ENCODE measurements at regions not wholly inside any gene's neighbourhood (a gene's known extent, or its start where the extent isn't known, plus 50 kb on each side); places are given as distances from the start of the nearest gene placed in this dataset.

DNA sequence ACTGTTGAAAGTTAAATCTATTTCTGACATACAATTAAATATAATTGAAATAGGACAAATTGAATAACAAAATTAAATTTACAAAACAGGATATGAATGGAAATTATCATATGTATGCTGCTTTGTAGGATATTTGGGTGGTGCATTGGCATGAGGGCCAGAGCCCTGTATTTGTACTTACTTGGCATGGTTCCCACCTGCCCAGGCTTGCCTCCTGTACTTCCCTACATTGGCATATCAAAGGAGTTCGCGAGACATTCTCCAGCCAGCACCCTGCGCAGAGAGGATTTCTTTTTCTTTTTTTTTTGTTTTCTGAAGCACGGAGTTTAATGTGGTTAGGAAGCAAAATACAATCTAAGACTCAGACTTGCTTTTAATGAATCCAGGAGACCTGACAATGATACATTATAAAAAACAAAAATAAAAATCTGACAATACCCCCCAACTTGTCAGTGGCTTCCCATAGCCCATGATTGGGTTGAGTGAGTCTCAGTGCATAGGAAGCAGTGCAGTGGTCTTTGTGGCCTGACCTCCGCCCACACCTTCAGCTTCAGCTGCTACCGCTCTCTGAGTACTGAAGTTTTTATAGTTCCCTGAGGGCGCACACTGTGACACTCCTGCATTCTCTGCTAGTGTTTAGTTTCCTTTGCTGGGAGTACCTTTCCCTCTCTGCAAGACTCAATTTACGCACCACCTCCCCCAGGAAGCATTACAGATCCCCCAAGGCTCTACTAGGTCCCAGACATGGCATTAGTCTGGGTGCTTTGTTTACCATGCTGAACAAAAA lies 440.8 kb downstream of the UTRN start:
- ATAC-seq (ENCODE audit: low FRiP score in 2 of 2) (no peak), DNase-seq (no peak)
- WGBS, 2 donors, result 88 to 89% methylated on average over 8 of the region's 8 CpGs
- Histone ChIP-seq H3K27ac (no peak overlapping the region), H3K9me3 (no peaks in the 10 kb centered on the region), H3K4me1 (no peaks in the 10 kb centered on the region), H3K27me3 (no peaks in the 10 kb centered on the region), H3K36me3 (peaks cover 0 to 12% (median 0%) of the 10 kb centered on the region in 4 donors), H3K4me3 (no peak overlapping the region)
- no peak for TF ChIP-seq POLR2AphosphoS5 (IDR thresholded peaks at IDR 0.05)

GRCh38 chr6:144728804-144729203 lies 443.7 kb downstream of the UTRN start:
- peaks cover 0 to 36% (median 8%) of the 10 kb centered on the region in 4 donors for H3K36me3 ChIP-seq
- peak in 1 of 2 donors; percentile 57 for ATAC-seq (ENCODE audit: low FRiP score in 2 of 2)
- H3K4me1 ChIP-seq, result no peaks in the 10 kb centered on the region
- WGBS, 2 donors, result 76% methylated on average over 4 of the region's 4 CpGs
- DNase-seq, result no peak
- H3K9me3 ChIP-seq, result no peaks in the 10 kb centered on the region
- no peak overlapping the region for H3K4me3 ChIP-seq
- no peak overlapping the region for H3K27ac ChIP-seq
- H3K27me3 ChIP-seq, result no peaks in the 10 kb centered on the region
- TF ChIP-seq POLR2AphosphoS5 (IDR thresholded peaks at IDR 0.05) (no peak), EP300 (IDR thresholded peaks at IDR 0.05) (no peak), POLR2A (IDR thresholded peaks at IDR 0.05) (no peak)
- TF ChIP-seq, protein P1, sequence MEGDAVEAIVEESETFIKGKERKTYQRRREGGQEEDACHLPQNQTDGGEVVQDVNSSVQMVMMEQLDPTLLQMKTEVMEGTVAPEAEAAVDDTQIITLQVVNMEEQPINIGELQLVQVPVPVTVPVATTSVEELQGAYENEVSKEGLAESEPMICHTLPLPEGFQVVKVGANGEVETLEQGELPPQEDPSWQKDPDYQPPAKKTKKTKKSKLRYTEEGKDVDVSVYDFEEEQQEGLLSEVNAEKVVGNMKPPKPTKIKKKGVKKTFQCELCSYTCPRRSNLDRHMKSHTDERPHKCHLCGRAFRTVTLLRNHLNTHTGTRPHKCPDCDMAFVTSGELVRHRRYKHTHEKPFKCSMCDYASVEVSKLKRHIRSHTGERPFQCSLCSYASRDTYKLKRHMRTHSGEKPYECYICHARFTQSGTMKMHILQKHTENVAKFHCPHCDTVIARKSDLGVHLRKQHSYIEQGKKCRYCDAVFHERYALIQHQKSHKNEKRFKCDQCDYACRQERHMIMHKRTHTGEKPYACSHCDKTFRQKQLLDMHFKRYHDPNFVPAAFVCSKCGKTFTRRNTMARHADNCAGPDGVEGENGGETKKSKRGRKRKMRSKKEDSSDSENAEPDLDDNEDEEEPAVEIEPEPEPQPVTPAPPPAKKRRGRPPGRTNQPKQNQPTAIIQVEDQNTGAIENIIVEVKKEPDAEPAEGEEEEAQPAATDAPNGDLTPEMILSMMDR (IDR thresholded peaks at IDR 0.05), result no peak

DNA sequence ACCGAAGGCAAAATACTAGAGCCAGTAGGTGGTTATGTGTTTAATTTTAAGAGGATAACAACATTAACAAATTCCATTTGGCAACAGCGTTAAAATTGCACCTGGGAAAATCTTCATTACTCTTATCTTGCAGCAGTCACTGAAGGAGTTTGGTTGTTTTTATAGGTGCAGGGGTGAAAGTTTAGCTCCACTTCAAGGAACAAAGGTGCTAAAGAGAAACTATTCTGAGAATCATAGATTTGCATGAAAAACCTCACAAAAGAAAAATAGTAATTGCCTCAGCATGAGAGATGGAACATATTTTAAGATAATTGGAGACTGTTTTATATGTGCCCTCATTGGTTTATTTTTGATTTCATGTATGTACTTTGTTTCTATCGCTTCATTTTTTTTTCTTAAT lies 444.4 kb downstream of the UTRN start:
- H3K36me3 ChIP-seq, result peaks cover 0 to 42% (median 8%) of the 10 kb centered on the region in 4 donors
- WGBS, 2 donors, result 86 to 91% methylated on average over 3 of the region's 3 CpGs
- no peaks in the 10 kb centered on the region for H3K9me3 ChIP-seq
- no peaks in the 10 kb centered on the region for H3K27me3 ChIP-seq
- DNase-seq, result no peak
- H3K27ac ChIP-seq, result no peak overlapping the region
- H3K4me1 ChIP-seq, result no peaks in the 10 kb centered on the region
- TF ChIP-seq, protein P1 (IDR thresholded peaks at IDR 0.05), result no peak
- TF ChIP-seq POLR2A (IDR thresholded peaks at IDR 0.05) (no peak), POLR2AphosphoS5 (IDR thresholded peaks at IDR 0.05) (no peak), EP300 (IDR thresholded peaks at IDR 0.05) (no peak)
- no peak for ATAC-seq (ENCODE audit: low FRiP score in 2 of 2)
- no peak overlapping the region for H3K4me3 ChIP-seq

DNA sequence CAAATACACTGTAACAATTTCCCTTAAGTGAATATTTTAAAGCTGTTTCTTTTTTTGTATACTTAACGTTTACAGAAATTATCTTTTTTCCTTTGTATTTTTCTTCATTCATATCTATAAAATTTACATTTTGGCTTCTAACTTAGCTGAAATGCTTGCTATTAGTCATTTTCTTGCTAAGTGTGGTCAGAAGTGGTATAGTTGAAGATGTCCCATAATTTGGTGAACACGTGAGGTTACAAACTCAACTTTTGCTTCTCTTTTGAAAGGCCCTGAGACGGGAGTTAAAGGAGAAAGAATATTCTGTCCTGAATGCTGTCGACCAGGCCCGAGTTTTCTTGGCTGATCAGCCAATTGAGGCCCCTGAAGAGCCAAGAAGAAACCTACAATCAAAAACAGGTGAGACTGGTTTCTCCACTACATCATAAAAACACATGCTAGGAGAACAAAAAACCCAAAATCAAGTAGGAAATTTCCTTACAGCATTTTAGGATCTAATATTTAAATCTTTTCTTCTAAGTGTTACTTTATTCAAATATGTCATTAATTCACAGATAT lies 445.0 kb downstream of the UTRN start:
- H3K4me3 ChIP-seq, result no peak overlapping the region
- no peaks in the 10 kb centered on the region for H3K27me3 ChIP-seq
- no peaks in the 10 kb centered on the region for H3K9me3 ChIP-seq
- 81 to 82% methylated on average over 5 of the region's 5 CpGs for WGBS, 2 donors
- TF ChIP-seq, protein P1 (IDR thresholded peaks at IDR 0.05), result no peak
- no peak for TF ChIP-seq POLR2AphosphoS5 (IDR thresholded peaks at IDR 0.05)
- no peak for TF ChIP-seq POLR2A (IDR thresholded peaks at IDR 0.05)
- no peak for TF ChIP-seq EP300 (IDR thresholded peaks at IDR 0.05)
- H3K36me3 ChIP-seq, result peaks cover 0 to 43% (median 8%) of the 10 kb centered on the region in 4 donors
- DNase-seq (no peak), ATAC-seq (ENCODE audit: low FRiP score in 2 of 2) (no peak)
- no peak overlapping the region for H3K27ac ChIP-seq
- H3K4me1 ChIP-seq, result no peaks in the 10 kb centered on the region

- ATAC-seq (ENCODE audit: low FRiP score in 2 of 2), result no peak
- 81 to 87% methylated on average over 3 of the region's 3 CpGs for WGBS, 2 donors
Observed at GRCh38 chr6:144731229-144731628, 446.1 kb downstream of the UTRN start.

More at GRCh38 chr6:144731229-144731628, 446.1 kb downstream of the UTRN start:
- Histone ChIP-seq H3K9me3 (no peaks in the 10 kb centered on the region), H3K4me3 (no peak overlapping the region), H3K36me3 (peaks cover 0 to 45% (median 8%) of the 10 kb centered on the region in 4 donors), H3K27me3 (no peaks in the 10 kb centered on the region), H3K4me1 (no peaks in the 10 kb centered on the region), H3K27ac (no peak overlapping the region)
- no peak for TF ChIP-seq EP300 (IDR thresholded peaks at IDR 0.05)
- TF ChIP-seq POLR2AphosphoS5 (IDR thresholded peaks at IDR 0.05), result no peak
- TF ChIP-seq, protein P1 (IDR thresholded peaks at IDR 0.05), result no peak
- no peak for TF ChIP-seq POLR2A (IDR thresholded peaks at IDR 0.05)
- DNase-seq, result no peak

All from upper lobe of left lung (tissue), 6 donors.